Fibroblast of the aortic adventitia (primary cell): ENCODE measurements at regions not wholly inside any gene's neighbourhood (a gene's known extent, or its start where the extent isn't known, plus 50 kb on each side); places are given as distances from the start of the nearest gene placed in this dataset.

ENCODE experiments used
- DNase-seq: peaks from one replicate; pipeline ENCODE4 v3.0.0-alpha.2; 2010; ENCODE audit warnings: low read depth
- H3K4me3 ChIP-seq: 2 replicates; pipeline ENCODE4 v1.5.1; 2011; ENCODE audit warnings: low read depth, mild to moderate bottlenecking, control low read depth, low read length, moderate library complexity
- TF ChIP-seq, protein P1 (sequence below): IDR thresholded peaks from 2 replicates; pipeline ENCODE4 v1.5.1; 2011; ENCODE audit warnings: mild to moderate bottlenecking, low read length, control low read depth, inconsistent platforms; ENCODE audit not compliant: insufficient read depth

DNA sequence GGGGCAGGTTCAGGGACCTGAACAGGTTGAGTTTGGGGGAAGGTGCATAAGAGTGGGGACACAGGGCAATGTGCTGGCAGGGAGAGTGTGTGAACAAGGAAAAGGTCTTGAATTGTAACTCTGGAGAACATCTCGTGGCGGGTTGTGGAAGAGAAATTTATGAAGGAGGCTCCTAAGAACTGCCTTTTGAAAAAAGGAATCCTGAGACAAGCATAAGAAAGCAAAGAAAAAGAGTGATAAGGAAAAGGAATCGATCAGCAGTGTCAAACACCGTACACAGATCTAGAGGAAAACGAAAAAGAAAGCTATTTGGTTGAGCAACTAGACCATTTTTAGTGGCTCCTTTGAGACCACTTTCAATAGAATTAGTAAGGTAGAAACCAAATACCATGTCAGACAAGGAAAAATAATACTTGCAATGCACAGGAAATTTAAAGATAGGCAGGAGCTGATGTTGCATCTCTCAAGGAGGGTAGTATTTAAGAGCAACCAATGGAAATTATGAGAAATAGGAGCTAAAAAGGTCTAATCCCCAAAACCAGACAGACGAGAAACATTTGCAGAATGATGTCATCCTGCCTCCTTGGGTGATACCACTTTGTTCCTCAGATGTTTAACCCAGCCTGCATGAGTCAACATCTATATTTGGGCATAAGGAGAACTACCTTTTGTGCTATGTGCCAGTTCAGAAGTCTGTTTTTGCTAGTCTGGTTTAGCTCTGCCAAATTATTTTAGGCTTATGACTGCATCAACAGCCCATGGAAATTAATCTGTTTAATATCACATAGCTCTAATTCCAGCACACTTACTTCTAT lies 64.5 kb upstream of the STK38L start:
- TF ChIP-seq, protein P1, sequence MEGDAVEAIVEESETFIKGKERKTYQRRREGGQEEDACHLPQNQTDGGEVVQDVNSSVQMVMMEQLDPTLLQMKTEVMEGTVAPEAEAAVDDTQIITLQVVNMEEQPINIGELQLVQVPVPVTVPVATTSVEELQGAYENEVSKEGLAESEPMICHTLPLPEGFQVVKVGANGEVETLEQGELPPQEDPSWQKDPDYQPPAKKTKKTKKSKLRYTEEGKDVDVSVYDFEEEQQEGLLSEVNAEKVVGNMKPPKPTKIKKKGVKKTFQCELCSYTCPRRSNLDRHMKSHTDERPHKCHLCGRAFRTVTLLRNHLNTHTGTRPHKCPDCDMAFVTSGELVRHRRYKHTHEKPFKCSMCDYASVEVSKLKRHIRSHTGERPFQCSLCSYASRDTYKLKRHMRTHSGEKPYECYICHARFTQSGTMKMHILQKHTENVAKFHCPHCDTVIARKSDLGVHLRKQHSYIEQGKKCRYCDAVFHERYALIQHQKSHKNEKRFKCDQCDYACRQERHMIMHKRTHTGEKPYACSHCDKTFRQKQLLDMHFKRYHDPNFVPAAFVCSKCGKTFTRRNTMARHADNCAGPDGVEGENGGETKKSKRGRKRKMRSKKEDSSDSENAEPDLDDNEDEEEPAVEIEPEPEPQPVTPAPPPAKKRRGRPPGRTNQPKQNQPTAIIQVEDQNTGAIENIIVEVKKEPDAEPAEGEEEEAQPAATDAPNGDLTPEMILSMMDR, result no peak
- no peak overlapping the region for H3K4me3 ChIP-seq
- peak; percentile 92 for DNase-seq

DNA sequence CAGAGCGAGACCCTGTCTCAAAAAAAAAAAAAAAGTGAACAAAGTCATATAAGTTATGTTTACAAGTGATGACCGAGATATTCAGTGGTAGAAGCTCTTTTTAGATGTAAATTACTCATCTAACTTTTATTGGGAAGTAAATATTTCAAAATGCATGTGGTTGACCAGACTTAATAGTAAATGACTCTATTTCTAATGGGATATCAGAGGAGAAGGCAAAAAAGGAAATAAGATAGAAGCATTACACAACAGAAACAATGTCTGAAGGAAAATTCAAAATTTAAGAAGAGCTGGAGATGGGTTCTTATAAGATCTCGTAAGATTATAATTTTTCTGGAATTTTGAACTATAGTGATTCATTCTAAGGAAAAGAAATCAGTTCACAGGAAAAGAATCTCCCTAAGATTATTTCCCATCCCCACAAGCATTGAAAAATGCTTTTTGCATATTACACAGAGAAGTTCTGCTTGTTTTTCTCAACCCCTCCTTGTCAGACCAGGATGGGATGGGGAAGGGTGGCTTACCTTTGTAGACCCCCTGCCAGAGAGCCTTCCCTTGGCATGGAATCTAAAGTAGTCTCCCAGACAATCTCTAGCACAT lies 63.1 kb upstream of the STK38L start:
- TF ChIP-seq, protein P1, result no peak
- H3K4me3 ChIP-seq, result no peak overlapping the region
- no peak for DNase-seq

DNA sequence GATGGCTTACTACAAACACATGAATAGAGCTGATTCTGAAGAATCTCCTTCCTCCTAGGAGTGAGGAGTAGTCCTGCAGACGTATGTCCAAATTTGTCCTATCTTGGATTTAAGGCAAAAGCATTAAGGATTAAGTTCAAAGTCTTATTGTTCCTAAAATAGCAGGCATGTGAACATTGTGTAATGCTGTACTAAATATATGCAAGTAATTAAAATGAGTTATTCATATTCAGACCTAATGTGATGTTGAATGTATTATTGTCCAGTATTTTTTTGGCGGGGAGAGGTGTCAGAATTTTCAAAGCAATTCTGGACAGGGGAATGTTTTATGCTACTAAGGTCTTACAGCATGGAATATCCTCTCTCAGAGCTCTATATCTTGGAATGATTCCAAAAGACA lies 60.7 kb upstream of the STK38L start:
- TF ChIP-seq, protein P1, result no peak
- DNase-seq, result no peak
- H3K4me3 ChIP-seq, result no peak overlapping the region

DNA sequence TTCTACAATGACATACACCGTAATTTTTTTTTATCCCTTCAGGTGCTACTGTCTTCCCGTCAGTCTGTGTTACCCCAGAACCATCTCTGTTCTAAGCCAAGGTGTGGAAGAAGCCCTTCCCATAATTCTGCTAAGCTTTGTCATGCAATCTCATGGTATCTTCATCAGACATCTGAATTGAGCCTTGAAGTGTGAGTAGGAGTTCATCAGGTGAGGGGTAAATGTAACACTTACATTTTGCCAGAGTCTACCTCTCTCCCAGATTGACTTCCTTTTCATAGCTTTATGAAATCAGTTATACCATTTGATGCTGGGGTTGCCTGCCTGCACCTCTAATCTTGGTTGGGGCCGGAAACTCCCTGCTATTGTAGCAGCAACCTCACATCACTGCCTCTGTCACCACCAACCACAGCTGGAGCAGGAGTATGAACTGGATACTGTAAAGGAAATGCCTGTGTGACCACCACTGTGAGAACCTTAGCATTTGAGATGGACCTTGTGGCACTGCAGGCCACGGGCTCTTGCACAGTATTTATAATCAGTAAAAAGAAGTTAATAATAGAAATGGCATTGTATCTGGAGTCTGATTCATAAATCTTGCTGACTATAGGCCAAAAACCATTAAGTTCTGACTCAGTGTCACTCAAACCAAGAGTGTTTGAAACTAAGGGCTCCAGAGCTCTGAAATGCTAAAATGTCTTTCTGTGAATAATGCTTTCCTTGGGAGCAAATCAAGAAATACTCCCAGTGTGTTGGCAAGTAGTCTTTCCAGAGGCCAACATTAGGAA lies 58.7 kb upstream of the STK38L start:
- peak; percentile 95 for DNase-seq
- H3K4me3 ChIP-seq, result no peak overlapping the region
- TF ChIP-seq, protein P1, result no peak

DNA sequence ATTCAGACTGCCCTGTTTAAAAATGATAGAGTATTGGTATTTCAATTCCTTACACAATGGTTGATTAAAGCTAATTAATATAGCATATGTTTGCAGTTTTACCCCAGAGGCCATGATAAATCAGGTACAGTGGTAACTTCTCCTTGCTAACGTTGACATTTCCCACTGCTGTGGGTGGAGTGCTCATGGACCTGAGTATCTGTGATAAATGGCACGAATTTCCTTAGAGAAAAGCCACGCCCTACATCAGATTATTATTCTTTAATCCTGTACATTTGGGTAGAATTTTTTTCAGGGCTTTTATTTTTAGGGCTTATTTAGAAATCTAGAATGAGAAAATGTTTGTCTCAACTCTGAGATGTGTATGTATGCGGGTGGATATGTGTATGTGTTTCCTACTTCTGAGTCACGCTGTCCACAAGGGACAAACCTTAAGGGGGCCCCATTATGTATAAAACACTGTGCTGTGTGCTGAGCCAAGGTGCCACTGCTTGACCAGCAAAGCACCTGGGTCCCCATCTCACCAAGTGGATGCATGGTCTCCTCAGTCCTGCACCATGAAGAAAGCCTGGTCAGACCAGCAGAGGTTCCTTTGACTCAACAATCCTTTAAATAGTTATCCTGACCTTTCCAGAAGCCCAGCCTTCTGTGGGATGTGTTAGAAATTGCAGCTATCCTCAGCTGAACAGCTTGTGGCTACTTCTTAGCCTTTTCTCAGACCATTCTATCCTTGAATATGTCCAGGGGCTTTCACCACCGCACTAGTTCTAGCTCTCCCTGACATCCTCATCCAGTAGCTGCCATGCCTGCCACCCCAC lies 57.9 kb upstream of the STK38L start:
- H3K4me3 ChIP-seq, result no peak overlapping the region

More for the DNA sequence above, 57.9 kb upstream of the STK38L start:
- DNase-seq, result peak; percentile 76
- TF ChIP-seq, protein P1, result peak; percentile 8
